HepG2 (cell line): ENCODE measurements at regions not wholly inside any gene's neighbourhood (a gene's known extent, or its start where the extent isn't known, plus 50 kb on each side); places are given as distances from the start of the nearest gene placed in this dataset.
A peak's percentile ranks its signal among the peaks of the same experiment; 100 is the strongest.

ENCODE experiments used
- AGO1 ChIP-seq: fragments of 200-400 bp; formaldehyde crosslinking; IDR thresholded peaks from 2 replicates; pipeline ENCODE4 v1.6.1; 2017; ENCODE audit warnings: mild to moderate bottlenecking, low read depth, low read length, moderate library complexity; ENCODE audit not compliant: poor library complexity, severe bottlenecking
- ATF7 ChIP-seq, 2 experiments: fragments of 450-650 bp in 1 of 2; sonication (generic) in 1 of 2; formaldehyde crosslinking in 1 of 2; IDR thresholded peaks; 2 replicates each; pipeline versions ENCODE4 v1.4.0 to v1.6.1; 2016 to 2020; ENCODE audit warnings: antibody characterized with exemption in 1 of 2, mild to moderate bottlenecking in 1 of 2, missing genetic modification reagents in 1 of 2
- CHD4 ChIP-seq: fragments of 200-600 bp; sonication (generic); IDR thresholded peaks from 2 replicates; pipeline ENCODE4 v1.7.0; 2017; ENCODE audit warnings: mild to moderate bottlenecking, low read length, borderline replicate concordance
- ELF1 ChIP-seq: sonication (generic); formaldehyde crosslinking; IDR thresholded peaks from 2 replicates; pipeline ENCODE4 v1.4.0; 2020; ENCODE audit warnings: missing genetic modification reagents
- HMG20A ChIP-seq: IDR thresholded peaks from 2 replicates; pipeline ENCODE4 v1.6.1; 2016; ENCODE audit warnings: borderline replicate concordance
- JARID2 ChIP-seq: sonication (generic); formaldehyde crosslinking; IDR thresholded peaks from 2 replicates; pipeline ENCODE4 v1.8.1; 2023; ENCODE audit warnings: missing genetic modification reagents, inconsistent platforms; ENCODE audit not compliant: insufficient replicate concordance
- JUND ChIP-seq: sonication (generic); formaldehyde crosslinking; IDR thresholded peaks from 2 replicates; pipeline ENCODE4 v1.8.0; 2022; ENCODE audit warnings: mild to moderate bottlenecking, missing genetic modification reagents
- NR2C2 ChIP-seq: sonication (generic); formaldehyde crosslinking; IDR thresholded peaks from 2 replicates; pipeline ENCODE4 v1.4.0; 2020; ENCODE audit warnings: missing genetic modification reagents, mild to moderate bottlenecking, moderate library complexity, borderline replicate concordance
- NR2F2 ChIP-seq: IDR thresholded peaks from 2 replicates; pipeline ENCODE4 v1.6.1; 2012; ENCODE audit warnings: low read depth, inconsistent platforms, borderline replicate concordance
- SNAPC2 ChIP-seq: sonication (generic); formaldehyde crosslinking; IDR thresholded peaks from 2 replicates; pipeline ENCODE4 v1.8.1; 2022; ENCODE audit warnings: mild to moderate bottlenecking, missing genetic modification reagents
- TCF7L2 ChIP-seq: IDR thresholded peaks from 2 replicates; pipeline ENCODE4 v1.6.1; 2011; ENCODE audit warnings: mild to moderate bottlenecking, low read depth, low read length, moderate library complexity
- TGIF2 ChIP-seq: IDR thresholded peaks from 2 replicates; pipeline ENCODE4 v1.6.1; 2016; ENCODE audit warnings: control low read depth, missing compliant biosample characterization
- ZFYVE20 ChIP-seq: sonication (generic); formaldehyde crosslinking; IDR thresholded peaks from 2 replicates; pipeline ENCODE4 v1.8.0; 2023; ENCODE audit warnings: low read depth, mild to moderate bottlenecking, moderate library complexity, missing genetic modification reagents, borderline replicate concordance
- ZNF124 ChIP-seq: sonication (generic); formaldehyde crosslinking; IDR thresholded peaks from 2 replicates; pipeline ENCODE4 v1.4.0; 2020; ENCODE audit warnings: missing genetic modification reagents
- ZNF235 ChIP-seq: sonication (generic); formaldehyde crosslinking; IDR thresholded peaks from 2 replicates; pipeline ENCODE4 v1.8.1; 2023; ENCODE audit warnings: mild to moderate bottlenecking, missing genetic modification reagents, borderline replicate concordance
- ZNF333 ChIP-seq: sonication (generic); formaldehyde crosslinking; IDR thresholded peaks from 2 replicates; pipeline ENCODE4 v1.4.0; 2020; ENCODE audit warnings: mild to moderate bottlenecking, missing genetic modification reagents, borderline replicate concordance
- ZNF367 ChIP-seq: sonication (generic); formaldehyde crosslinking; IDR thresholded peaks from 2 replicates; pipeline ENCODE4 v1.4.0; 2020; ENCODE audit warnings: missing genetic modification reagents, borderline replicate concordance
- ZNF564 ChIP-seq: sonication (generic); formaldehyde crosslinking; IDR thresholded peaks from 2 replicates; pipeline ENCODE4 v1.8.1; 2023; ENCODE audit warnings: mild to moderate bottlenecking, missing genetic modification reagents
- ZNF839 ChIP-seq: sonication (generic); formaldehyde crosslinking; IDR thresholded peaks from 2 replicates; pipeline ENCODE4 v1.4.0; 2020; ENCODE audit warnings: missing genetic modification reagents, mild to moderate bottlenecking, borderline replicate concordance
- TF ChIP-seq, protein P1 (sequence below): sonication (generic); formaldehyde crosslinking; IDR thresholded peaks from 2 replicates; pipeline ENCODE4 v1.5.0; 2020; ENCODE audit warnings: mild to moderate bottlenecking, missing genetic modification reagents, moderate library complexity
- TF ChIP-seq, protein P2 (sequence below): sonication (generic); formaldehyde crosslinking; IDR thresholded peaks from 2 replicates; pipeline ENCODE4 v1.8.0; 2022; ENCODE audit warnings: missing genetic modification reagents, low read depth, mild to moderate bottlenecking, borderline replicate concordance
- TF ChIP-seq, protein P3 (sequence below): sonication (generic); formaldehyde crosslinking; IDR thresholded peaks from 2 replicates; pipeline ENCODE4 v1.5.0; 2020; ENCODE audit warnings: mild to moderate bottlenecking, missing genetic modification reagents, borderline replicate concordance
- TF ChIP-seq, protein P4 (sequence below): sonication (generic); formaldehyde crosslinking; IDR thresholded peaks from 2 replicates; pipeline ENCODE4 v1.4.0; 2020; ENCODE audit warnings: missing genetic modification reagents

DNA sequence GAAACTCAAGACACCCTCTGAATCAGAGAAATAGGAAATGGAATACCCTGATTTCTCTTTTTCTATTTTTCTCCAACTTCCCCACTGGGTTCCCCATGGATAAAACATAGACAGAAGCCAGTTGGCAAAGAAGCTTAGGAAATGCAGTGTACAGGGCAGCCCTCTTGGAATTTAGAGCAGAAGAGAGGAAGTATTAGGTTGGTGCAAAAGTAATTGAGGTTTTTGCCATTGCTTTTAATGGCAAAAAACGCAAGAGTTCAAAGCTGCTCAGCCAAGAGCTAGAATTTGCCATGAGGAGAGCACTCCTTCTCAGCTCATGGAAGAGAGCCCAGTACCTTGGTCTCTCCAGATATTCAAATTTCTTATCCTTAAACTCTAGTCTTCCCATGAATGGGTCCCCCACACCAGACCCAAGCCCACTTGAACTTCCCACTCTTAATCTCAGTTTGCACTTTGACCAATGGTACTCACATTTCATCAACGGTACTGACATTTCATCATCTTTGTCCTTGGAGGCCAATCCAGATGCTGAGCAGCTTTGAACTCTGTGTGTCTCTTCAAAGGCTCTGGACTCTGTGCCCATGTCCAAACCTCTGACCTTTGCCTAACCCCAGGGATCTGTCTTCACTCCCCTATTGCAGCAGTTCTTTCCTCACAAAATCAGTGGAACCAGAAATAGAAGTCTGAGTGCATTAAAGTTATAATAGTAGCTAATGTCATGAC, 73.2 kb upstream of the PPP1R3C start (continued):
- no peak for TF ChIP-seq ZNF367
- no peak for TF ChIP-seq ZFYVE20 (CRISPR knock-in tag)
- peak; percentile 23; the same call in 1 of the 2 replicates for TF ChIP-seq TCF7L2
- no peak for TF ChIP-seq ZNF333 (CRISPR knock-in tag)
- TF ChIP-seq TGIF2 (CRISPR knock-in tag): no peak
- no peak for TF ChIP-seq SNAPC2 (CRISPR knock-in tag)
- TF ChIP-seq, protein P1, sequence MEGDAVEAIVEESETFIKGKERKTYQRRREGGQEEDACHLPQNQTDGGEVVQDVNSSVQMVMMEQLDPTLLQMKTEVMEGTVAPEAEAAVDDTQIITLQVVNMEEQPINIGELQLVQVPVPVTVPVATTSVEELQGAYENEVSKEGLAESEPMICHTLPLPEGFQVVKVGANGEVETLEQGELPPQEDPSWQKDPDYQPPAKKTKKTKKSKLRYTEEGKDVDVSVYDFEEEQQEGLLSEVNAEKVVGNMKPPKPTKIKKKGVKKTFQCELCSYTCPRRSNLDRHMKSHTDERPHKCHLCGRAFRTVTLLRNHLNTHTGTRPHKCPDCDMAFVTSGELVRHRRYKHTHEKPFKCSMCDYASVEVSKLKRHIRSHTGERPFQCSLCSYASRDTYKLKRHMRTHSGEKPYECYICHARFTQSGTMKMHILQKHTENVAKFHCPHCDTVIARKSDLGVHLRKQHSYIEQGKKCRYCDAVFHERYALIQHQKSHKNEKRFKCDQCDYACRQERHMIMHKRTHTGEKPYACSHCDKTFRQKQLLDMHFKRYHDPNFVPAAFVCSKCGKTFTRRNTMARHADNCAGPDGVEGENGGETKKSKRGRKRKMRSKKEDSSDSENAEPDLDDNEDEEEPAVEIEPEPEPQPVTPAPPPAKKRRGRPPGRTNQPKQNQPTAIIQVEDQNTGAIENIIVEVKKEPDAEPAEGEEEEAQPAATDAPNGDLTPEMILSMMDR (CRISPR knock-in tag): no peak
- TF ChIP-seq, protein P2, sequence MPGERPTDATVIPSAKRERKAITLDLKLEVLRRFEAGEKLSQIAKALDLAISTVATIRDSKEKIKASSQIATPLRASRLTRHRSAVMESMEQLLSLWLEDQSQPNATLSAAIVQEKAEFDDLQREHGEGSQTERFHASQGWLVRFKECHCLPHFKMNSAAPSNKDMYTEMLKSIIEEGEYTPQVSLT (CRISPR knock-in tag): no peak
- TF ChIP-seq ZNF564 (CRISPR knock-in tag): no peak
- TF ChIP-seq NR2F2: peak; percentile 94
- TF ChIP-seq ELF1: no peak
- no peak for TF ChIP-seq ZNF235
- TF ChIP-seq HMG20A (CRISPR knock-in tag): peak; percentile 74; the same call in 1 of the 2 replicates
- TF ChIP-seq NR2C2: peak; percentile 92
- TF ChIP-seq JUND (CRISPR knock-in tag): peak; percentile 77
- no peak for TF ChIP-seq AGO1
- 0 out of 2 replicates have a peak, but pooled peaks have one; percentile 7 for TF ChIP-seq ATF7 (IDR thresholded peaks at IDR 0.05)
- no peak for TF ChIP-seq ATF7 (CRISPR knock-in tag; IDR thresholded peaks at IDR 0.05)
- TF ChIP-seq, protein P3, sequence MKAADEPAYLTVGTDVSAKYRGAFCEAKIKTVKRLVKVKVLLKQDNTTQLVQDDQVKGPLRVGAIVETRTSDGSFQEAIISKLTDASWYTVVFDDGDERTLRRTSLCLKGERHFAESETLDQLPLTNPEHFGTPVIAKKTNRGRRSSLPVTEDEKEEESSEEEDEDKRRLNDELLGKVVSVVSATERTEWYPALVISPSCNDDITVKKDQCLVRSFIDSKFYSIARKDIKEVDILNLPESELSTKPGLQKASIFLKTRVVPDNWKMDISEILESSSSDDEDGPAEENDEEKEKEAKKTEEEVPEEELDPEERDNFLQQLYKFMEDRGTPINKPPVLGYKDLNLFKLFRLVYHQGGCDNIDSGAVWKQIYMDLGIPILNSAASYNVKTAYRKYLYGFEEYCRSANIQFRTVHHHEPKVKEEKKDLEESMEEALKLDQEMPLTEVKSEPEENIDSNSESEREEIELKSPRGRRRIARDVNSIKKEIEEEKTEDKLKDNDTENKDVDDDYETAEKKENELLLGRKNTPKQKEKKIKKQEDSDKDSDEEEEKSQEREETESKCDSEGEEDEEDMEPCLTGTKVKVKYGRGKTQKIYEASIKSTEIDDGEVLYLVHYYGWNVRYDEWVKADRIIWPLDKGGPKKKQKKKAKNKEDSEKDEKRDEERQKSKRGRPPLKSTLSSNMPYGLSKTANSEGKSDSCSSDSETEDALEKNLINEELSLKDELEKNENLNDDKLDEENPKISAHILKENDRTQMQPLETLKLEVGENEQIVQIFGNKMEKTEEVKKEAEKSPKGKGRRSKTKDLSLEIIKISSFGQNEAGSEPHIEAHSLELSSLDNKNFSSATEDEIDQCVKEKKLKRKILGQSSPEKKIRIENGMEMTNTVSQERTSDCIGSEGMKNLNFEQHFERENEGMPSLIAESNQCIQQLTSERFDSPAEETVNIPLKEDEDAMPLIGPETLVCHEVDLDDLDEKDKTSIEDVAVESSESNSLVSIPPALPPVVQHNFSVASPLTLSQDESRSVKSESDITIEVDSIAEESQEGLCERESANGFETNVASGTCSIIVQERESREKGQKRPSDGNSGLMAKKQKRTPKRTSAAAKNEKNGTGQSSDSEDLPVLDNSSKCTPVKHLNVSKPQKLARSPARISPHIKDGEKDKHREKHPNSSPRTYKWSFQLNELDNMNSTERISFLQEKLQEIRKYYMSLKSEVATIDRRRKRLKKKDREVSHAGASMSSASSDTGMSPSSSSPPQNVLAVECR: peak; percentile 16; the same call in 1 of the 2 replicates
- TF ChIP-seq JARID2 (CRISPR knock-in tag): no peak
- no peak for TF ChIP-seq ZNF124 (CRISPR knock-in tag)
- no peak for TF ChIP-seq CHD4
- no peak for TF ChIP-seq ZNF839 (CRISPR knock-in tag)
- TF ChIP-seq, protein P4, sequence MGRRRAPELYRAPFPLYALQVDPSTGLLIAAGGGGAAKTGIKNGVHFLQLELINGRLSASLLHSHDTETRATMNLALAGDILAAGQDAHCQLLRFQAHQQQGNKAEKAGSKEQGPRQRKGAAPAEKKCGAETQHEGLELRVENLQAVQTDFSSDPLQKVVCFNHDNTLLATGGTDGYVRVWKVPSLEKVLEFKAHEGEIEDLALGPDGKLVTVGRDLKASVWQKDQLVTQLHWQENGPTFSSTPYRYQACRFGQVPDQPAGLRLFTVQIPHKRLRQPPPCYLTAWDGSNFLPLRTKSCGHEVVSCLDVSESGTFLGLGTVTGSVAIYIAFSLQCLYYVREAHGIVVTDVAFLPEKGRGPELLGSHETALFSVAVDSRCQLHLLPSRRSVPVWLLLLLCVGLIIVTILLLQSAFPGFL (CRISPR knock-in tag): no peak
